ENCODE measurements at regions not wholly inside any gene's neighbourhood (a gene's known extent, or its start where the extent isn't known, plus 50 kb on each side); places are given as distances from the start of the nearest gene placed in this dataset.

DNA sequence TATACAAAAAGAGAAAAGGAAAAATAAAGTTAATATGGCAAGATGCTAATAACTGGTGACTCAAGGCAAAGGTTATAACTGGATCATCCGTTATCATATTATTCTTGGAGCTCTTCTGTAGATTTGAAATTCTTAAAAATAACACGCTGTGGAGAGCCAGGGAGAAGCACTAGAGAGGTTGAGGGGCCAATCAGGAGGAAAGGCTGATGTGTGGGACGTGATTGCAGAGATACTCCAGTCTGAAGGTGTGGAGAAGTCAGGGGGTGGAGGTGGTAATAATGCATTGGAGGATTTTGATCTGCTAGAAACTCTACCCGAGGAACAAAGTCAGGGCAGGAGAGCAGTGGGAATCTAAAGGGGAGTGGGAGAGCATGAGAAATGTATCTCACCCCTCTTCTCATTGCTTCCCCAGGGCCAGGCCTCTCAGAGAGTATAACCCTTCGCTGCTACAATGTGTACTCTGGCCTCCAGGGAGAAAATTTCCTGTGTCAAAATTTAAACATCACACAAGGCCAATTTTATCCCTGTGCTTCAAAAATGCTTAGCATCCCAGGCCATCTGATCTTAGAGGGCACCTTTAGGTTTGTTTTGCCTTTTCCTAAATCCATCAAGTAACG, 211.5 kb upstream of the SEMA6D start:
- ChIA-PET CTCF (no interaction called here), POLR2A (no interaction called here)
- H3K27me3 Mint-ChIP-seq = no peaks in the 10 kb centered on the region

DNA sequence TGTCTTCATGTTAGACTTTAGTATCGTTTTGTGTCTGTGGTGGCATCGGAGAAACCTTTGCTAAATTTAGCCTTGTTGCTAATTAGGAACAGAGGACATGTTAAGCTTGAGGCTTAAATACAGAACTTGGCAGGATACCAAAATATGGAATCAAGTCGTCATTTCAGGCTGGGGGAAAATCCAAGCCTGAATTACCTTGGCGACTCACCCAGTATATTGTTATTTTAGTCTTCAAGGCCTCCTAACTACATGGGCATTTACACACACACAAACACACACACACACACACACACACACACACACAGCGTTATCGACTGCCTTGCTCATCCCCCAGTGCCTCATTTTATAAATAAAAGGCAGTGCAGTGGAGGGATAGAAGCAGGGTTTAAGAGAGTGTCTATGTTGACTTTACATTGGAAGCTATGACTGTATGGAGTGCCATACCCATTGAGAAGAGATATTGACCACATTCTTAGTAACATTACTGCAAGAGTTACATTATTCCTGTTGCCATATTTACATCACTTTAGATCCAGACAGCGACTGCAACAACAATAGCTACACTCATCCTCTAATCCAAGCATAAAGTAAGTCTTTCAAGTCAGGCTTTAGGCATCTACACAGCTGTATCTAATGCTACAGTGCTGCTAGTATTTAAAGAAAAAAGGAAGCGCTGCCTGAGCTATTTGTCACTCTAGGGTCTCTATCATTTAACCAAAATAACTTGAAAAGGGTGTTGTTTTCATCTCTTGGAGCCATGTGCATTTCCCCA, 210.8 kb upstream of the SEMA6D start:
- H3K27me3 ChIP-seq (ENCODE audit: insufficient read depth, low read length, poor library complexity, severe bottlenecking) = no peaks in the 10 kb centered on the region
- no peak for DNase-seq
- H3K4me3 ChIP-seq (ENCODE audit: low read length) = no peak overlapping the region
- no peaks in the 10 kb centered on the region for H3K4me1 ChIP-seq (ENCODE audit: insufficient read depth, low read length)
- H3K36me3 Mint-ChIP-seq = no peaks in the 10 kb centered on the region
- H3K27ac Mint-ChIP-seq = no peak overlapping the region
- H3K9me3 Mint-ChIP-seq = peaks cover 0 to 2% (median 0%) of the 10 kb centered on the region in 5 donors
- no peak overlapping the region for H3K4me3 Mint-ChIP-seq
- H3K4me1 Mint-ChIP-seq = no peaks in the 10 kb centered on the region
- CTCF ChIA-PET = interaction anchor here (1.2 kb wide), 1 partner anchor 10 kb away, joined by 3 read pairs; no protein-coding TSS in a partner anchor
- no peaks in the 10 kb centered on the region for H3K27me3 Mint-ChIP-seq
- H3K9me3 ChIP-seq (ENCODE audit: low read length) = no peaks in the 10 kb centered on the region
- H3K27ac ChIP-seq (ENCODE audit: low read depth, low read length) = no peak overlapping the region
- POLR2A ChIA-PET = no interaction called here
- no peaks in the 10 kb centered on the region for H3K36me3 ChIP-seq (ENCODE audit: insufficient read depth, low read length)

More for the DNA sequence above, 211.5 kb upstream of the SEMA6D start:
- Histone ChIP-seq H3K27ac (ENCODE audit: low read depth, low read length) (no peak overlapping the region), H3K4me1 (ENCODE audit: insufficient read depth, low read length) (no peaks in the 10 kb centered on the region), H3K4me3 (ENCODE audit: low read length) (no peak overlapping the region), H3K9me3 (ENCODE audit: low read length) (no peaks in the 10 kb centered on the region), H3K27me3 (ENCODE audit: insufficient read depth, low read length, poor library complexity, severe bottlenecking) (no peaks in the 10 kb centered on the region), H3K36me3 (ENCODE audit: insufficient read depth, low read length) (no peaks in the 10 kb centered on the region)
- Mint-ChIP-seq H3K9me3 (peaks cover 0 to 3% (median 0%) of the 10 kb centered on the region in 5 donors), H3K27ac (no peak overlapping the region), H3K36me3 (no peaks in the 10 kb centered on the region), H3K4me3 (no peak overlapping the region), H3K4me1 (no peaks in the 10 kb centered on the region)
- DNase-seq = no peak

DNA sequence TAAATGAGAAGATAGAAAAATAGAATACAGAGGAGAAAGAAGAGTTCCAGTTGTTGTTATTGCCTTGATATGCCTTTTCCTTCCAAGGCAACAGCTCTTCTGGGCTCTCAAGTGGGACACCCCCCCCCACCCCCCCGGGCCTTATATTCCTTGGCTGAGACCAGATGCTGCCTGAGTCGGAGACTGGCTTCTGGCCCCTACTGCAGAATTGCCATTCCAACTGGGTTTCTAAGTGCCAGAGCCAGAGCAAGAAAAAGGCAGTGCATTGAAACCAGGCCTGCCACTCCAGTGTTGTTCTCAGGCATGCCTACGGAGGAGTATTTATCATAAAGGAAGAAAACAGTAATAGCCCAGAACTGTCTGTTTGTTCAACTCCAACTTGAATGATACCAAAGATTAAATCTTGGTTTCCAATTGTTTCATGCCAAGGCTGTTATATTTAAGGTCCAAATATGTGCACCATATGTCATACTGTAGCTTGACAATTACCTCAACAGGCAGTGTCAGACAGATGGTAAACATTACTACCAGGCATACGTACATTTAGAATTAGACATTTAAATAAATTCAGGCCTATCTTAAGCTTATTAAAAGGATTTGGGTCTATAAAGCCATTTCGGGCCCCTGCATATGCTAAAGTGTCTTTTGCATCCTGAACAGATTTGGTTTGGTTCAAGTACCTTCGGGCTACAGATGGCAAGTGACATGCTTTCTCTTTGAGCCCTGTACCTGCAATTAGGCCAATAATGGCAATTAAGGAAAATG, 209.9 kb upstream of the SEMA6D start:
- no peaks in the 10 kb centered on the region for H3K36me3 ChIP-seq (ENCODE audit: insufficient read depth, low read length)
- Mint-ChIP-seq H3K4me3 (no peak overlapping the region), H3K9me3 (peaks cover 0 to 3% (median 0%) of the 10 kb centered on the region in 5 donors), H3K36me3 (no peaks in the 10 kb centered on the region), H3K27me3 (no peaks in the 10 kb centered on the region), H3K27ac (no peak overlapping the region), H3K4me1 (no peaks in the 10 kb centered on the region)
- ChIA-PET POLR2A (no interaction called here), CTCF (interaction anchor here (1.2 kb wide), 1 partner anchor 9 kb away, joined by 3 read pairs; no protein-coding TSS in a partner anchor)
- H3K4me3 ChIP-seq (ENCODE audit: low read length) = no peak overlapping the region
- no peaks in the 10 kb centered on the region for H3K9me3 ChIP-seq (ENCODE audit: low read length)
- no peaks in the 10 kb centered on the region for H3K27me3 ChIP-seq (ENCODE audit: insufficient read depth, low read length, poor library complexity, severe bottlenecking)
- H3K27ac ChIP-seq (ENCODE audit: low read depth, low read length) = no peak overlapping the region
- no peak for DNase-seq
- no peaks in the 10 kb centered on the region for H3K4me1 ChIP-seq (ENCODE audit: insufficient read depth, low read length)

DNA sequence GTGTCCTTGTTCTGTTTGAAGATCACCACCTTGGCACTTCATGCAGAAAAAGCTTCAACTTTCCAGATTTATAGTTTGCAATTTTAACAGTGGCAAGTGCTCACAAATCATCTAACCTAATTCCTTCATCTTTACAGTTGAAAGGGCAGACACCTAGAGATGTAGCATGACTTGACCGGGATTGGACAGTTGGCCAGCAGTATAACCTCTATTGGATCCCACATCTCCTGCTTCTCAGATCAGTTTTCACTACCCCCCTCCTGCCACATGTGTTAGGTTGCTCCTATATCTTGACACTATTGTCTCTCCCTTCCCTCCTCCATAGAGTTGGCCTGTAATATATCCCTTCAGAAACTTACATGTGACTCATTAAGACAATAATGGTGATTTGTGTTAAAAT, 206.0 kb upstream of the SEMA6D start:
- Histone ChIP-seq H3K36me3 (ENCODE audit: insufficient read depth, low read length) (no peaks in the 10 kb centered on the region), H3K4me3 (ENCODE audit: low read length) (no peak overlapping the region), H3K27me3 (ENCODE audit: insufficient read depth, low read length, poor library complexity, severe bottlenecking) (no peaks in the 10 kb centered on the region), H3K4me1 (ENCODE audit: insufficient read depth, low read length) (no peaks in the 10 kb centered on the region), H3K9me3 (ENCODE audit: low read length) (no peaks in the 10 kb centered on the region), H3K27ac (ENCODE audit: low read depth, low read length) (no peak overlapping the region)
- H3K27me3 Mint-ChIP-seq = no peaks in the 10 kb centered on the region
- H3K36me3 Mint-ChIP-seq = no peaks in the 10 kb centered on the region
- no peaks in the 10 kb centered on the region for H3K4me1 Mint-ChIP-seq
- H3K4me3 Mint-ChIP-seq = no peak overlapping the region
- CTCF ChIA-PET = no interaction called here
- no peak overlapping the region for H3K27ac Mint-ChIP-seq
- POLR2A ChIA-PET = no interaction called here
- DNase-seq = no peak
- H3K9me3 Mint-ChIP-seq = peaks cover 0 to 3% (median 0%) of the 10 kb centered on the region in 5 donors

DNA sequence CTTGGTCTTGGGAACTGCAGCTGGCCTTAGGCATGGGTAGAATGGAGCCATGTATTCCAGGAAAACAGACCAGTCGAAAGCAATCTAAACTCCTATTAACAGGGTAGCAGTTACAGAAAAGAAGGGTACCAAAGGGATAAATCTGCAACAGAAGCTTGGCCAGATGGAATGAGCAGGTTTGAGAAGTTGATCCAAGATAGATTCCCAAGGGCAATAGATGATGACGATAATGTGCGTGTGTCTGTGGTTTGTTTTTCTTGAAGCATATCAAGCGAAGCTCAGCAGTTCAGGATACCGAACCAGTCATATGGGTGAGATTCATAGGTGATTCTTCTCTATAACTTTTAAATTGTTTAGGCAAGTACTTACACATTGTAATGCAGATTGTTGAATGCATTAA, 203.8 kb upstream of the SEMA6D start:
- no peaks in the 10 kb centered on the region for H3K36me3 Mint-ChIP-seq

DNA sequence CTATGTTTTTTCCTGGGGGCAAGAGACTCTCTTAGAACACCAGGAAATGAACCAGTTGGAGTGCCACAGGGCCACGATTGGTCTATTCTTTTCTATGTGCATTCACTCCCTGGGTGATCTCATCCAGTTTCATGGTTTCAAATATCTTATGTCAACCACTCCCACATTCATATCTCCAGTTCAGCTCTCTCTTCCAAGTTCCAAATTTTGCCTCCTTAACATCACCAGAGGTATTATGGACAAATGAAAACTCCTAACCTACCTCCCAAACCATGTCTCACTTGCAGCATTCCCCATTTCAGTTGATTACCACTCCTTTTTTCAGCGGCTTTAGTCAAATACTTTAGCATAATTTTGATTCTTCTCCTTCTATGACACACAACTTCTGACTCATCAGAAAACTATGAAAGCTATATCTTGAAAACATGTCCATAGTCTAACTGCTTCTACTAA, 203.1 kb upstream of the SEMA6D start:
- no peaks in the 10 kb centered on the region for H3K36me3 Mint-ChIP-seq

More for the DNA sequence above, 203.8 kb upstream of the SEMA6D start:
- H3K36me3 ChIP-seq (ENCODE audit: insufficient read depth, low read length) = no peaks in the 10 kb centered on the region
- no peaks in the 10 kb centered on the region for H3K4me1 ChIP-seq (ENCODE audit: insufficient read depth, low read length)
- no peaks in the 10 kb centered on the region for H3K27me3 ChIP-seq (ENCODE audit: insufficient read depth, low read length, poor library complexity, severe bottlenecking)
- Mint-ChIP-seq H3K9me3 (peaks cover 0 to 5% (median 0%) of the 10 kb centered on the region in 5 donors), H3K4me1 (no peaks in the 10 kb centered on the region), H3K27ac (no peak overlapping the region), H3K27me3 (no peaks in the 10 kb centered on the region), H3K4me3 (no peak overlapping the region)
- H3K9me3 ChIP-seq (ENCODE audit: low read length) = no peaks in the 10 kb centered on the region
- DNase-seq = no peak
- ChIA-PET CTCF (no interaction called here), POLR2A (no interaction called here)
- no peak overlapping the region for H3K4me3 ChIP-seq (ENCODE audit: low read length)
- no peak overlapping the region for H3K27ac ChIP-seq (ENCODE audit: low read depth, low read length)

DNA sequence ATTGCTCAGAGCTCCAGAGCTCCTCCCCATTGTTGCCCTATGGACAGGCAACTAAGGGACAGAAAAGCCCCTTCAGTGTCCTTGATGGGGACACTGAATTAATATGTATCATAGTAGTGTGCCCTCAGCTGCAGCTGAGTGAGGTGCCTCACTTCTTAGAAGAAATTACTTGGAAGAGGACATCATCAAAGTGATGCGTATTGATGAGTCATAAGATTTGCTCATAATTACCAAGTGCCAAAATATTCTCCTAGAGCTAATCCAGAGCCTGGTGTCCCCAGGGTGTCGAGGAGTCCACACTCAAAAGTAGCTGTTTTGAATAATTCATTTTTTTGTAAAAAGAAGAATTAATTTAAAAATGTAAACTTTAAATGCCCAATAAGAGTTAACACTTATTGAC, 200.7 kb upstream of the SEMA6D start:
- Mint-ChIP-seq H3K36me3 (no peaks in the 10 kb centered on the region), H3K9me3 (peaks cover 0 to 7% (median 4%) of the 10 kb centered on the region in 5 donors), H3K4me1 (no peaks in the 10 kb centered on the region), H3K4me3 (no peak overlapping the region), H3K27me3 (no peaks in the 10 kb centered on the region), H3K27ac (no peak overlapping the region)
- DNase-seq = no peak
- Histone ChIP-seq H3K27ac (ENCODE audit: low read depth, low read length) (no peak overlapping the region), H3K4me1 (ENCODE audit: insufficient read depth, low read length) (no peaks in the 10 kb centered on the region), H3K27me3 (ENCODE audit: insufficient read depth, low read length, poor library complexity, severe bottlenecking) (no peaks in the 10 kb centered on the region), H3K9me3 (ENCODE audit: low read length) (no peaks in the 10 kb centered on the region), H3K4me3 (ENCODE audit: low read length) (no peak overlapping the region), H3K36me3 (ENCODE audit: insufficient read depth, low read length) (no peaks in the 10 kb centered on the region)
- ChIA-PET CTCF (interaction anchor here (1.5 kb wide), 1 partner anchor 10 kb away, joined by 3 read pairs; no protein-coding TSS in a partner anchor), POLR2A (no interaction called here)

More for the DNA sequence above, 203.1 kb upstream of the SEMA6D start:
- Mint-ChIP-seq H3K4me3 (no peak overlapping the region), H3K27ac (no peak overlapping the region), H3K27me3 (no peaks in the 10 kb centered on the region), H3K4me1 (no peaks in the 10 kb centered on the region), H3K9me3 (peaks cover 0 to 5% (median 0%) of the 10 kb centered on the region in 5 donors)
- no peak overlapping the region for H3K27ac ChIP-seq (ENCODE audit: low read depth, low read length)
- no peaks in the 10 kb centered on the region for H3K27me3 ChIP-seq (ENCODE audit: insufficient read depth, low read length, poor library complexity, severe bottlenecking)
- ChIA-PET POLR2A (no interaction called here), CTCF (no interaction called here)
- DNase-seq = no peak
- no peaks in the 10 kb centered on the region for H3K4me1 ChIP-seq (ENCODE audit: insufficient read depth, low read length)
- no peaks in the 10 kb centered on the region for H3K36me3 ChIP-seq (ENCODE audit: insufficient read depth, low read length)
- H3K9me3 ChIP-seq (ENCODE audit: low read length) = no peaks in the 10 kb centered on the region
- no peak overlapping the region for H3K4me3 ChIP-seq (ENCODE audit: low read length)

DNA sequence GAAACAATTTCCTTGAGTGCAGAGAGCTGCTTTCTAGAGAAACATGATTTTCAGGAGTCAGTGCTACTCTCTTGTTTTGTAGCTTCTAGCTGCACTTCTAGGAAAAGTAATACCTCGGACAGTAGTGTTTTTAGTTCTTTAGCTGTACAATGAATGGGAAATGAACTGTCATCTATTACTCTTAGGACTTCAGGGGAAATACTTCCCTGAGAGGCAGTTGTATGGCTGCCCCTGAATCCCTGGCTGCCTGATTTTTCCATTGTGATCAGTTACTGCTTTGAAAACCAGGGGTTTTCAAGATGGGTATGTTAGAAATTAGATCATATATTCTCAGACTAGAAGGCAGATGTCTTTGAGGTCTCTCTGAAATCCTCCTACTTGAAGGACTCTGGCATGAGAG, 200.3 kb upstream of the SEMA6D start:
- Histone ChIP-seq H3K4me3 (ENCODE audit: low read length) (no peak overlapping the region), H3K27ac (ENCODE audit: low read depth, low read length) (no peak overlapping the region), H3K36me3 (ENCODE audit: insufficient read depth, low read length) (no peaks in the 10 kb centered on the region), H3K4me1 (ENCODE audit: insufficient read depth, low read length) (no peaks in the 10 kb centered on the region), H3K9me3 (ENCODE audit: low read length) (no peaks in the 10 kb centered on the region), H3K27me3 (ENCODE audit: insufficient read depth, low read length, poor library complexity, severe bottlenecking) (no peaks in the 10 kb centered on the region)
- POLR2A ChIA-PET = no interaction called here
- Mint-ChIP-seq H3K27me3 (no peaks in the 10 kb centered on the region), H3K4me1 (no peaks in the 10 kb centered on the region), H3K36me3 (no peaks in the 10 kb centered on the region), H3K9me3 (peaks cover 0 to 7% (median 4%) of the 10 kb centered on the region in 5 donors), H3K4me3 (no peak overlapping the region), H3K27ac (no peak overlapping the region)
- DNase-seq = no peak
- CTCF ChIA-PET = interaction anchor here (1.5 kb wide), 1 partner anchor 10 kb away, joined by 3 read pairs; no protein-coding TSS in a partner anchor

Data from CD8-positive, alpha-beta memory T cell (primary cell).